GM19438 (cell line): ENCODE measurements at regions not wholly inside any gene's neighbourhood (a gene's known extent, or its start where the extent isn't known, plus 50 kb on each side); places are given as distances from the start of the nearest gene placed in this dataset.

Experiments used
- ATAC-seq: cut with Tn5 transposase; IDR thresholded peaks from one replicate; pipeline ENCODE4 v1.9.1; 2021; ENCODE audit warnings: low read depth; ENCODE audit not compliant: unreplicated experiment

- no peak for ATAC-seq
Observed at GRCh38 chr7:145016068-145016467, 180.2 kb upstream of the TPK1 start.

- ATAC-seq: no peak
Observed at GRCh38 chr7:145009876-145010275, 174.0 kb upstream of the TPK1 start.

- ATAC-seq: no peak
Observed at GRCh38 chr7:145005601-145006000, 169.7 kb upstream of the TPK1 start.

DNA sequence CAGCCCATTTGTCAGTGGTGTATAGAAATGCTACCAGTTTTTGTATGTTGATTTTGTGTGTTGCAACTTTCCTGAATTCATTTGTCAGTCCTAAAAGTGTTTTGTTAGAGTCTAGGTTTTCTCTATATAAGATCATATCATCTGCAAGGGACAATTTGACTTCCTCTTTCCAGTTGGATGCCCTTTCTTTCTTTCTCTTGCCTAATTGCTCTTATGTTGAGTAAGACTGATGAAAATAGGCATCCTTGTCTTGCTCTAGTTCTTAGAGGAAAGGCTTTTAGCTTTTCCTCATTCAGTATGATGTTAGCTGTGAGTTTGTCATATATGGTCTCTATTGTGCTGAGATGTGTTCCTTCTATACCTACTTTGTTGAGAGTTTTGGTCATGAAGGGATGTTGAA lies 161.7 kb upstream of the TPK1 start:
- ATAC-seq: no peak

GRCh38 chr7:144995495-144995894 lies 159.6 kb upstream of the TPK1 start:
- ATAC-seq: no peak

GRCh38 chr7:144991041-144991440 lies 155.2 kb upstream of the TPK1 start:
- ATAC-seq: no peak

GRCh38 chr7:144987686-144988085 lies 151.8 kb upstream of the TPK1 start:
- no peak for ATAC-seq

DNA sequence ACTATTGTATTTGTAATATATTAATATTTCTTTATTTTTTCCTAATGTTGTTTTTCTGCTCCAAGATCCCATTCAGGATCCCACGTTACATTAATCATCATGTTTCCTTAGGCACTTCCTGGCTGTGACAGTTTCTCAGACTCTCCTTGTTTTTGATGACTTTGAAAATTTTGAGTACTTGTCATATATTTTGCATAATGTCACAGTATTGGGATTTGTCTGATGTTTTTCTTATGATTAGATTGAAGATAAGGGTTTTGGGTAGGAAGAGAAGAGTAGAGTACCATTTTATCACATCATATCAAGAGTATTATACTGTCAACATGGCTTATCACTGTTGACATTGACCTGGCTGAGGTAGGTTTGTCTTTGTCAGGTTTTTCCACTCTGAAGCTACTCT lies 146.3 kb upstream of the TPK1 start:
- no peak for ATAC-seq

GRCh38 chr7:144975882-144976281 lies 140.0 kb upstream of the TPK1 start:
- ATAC-seq: no peak

DNA sequence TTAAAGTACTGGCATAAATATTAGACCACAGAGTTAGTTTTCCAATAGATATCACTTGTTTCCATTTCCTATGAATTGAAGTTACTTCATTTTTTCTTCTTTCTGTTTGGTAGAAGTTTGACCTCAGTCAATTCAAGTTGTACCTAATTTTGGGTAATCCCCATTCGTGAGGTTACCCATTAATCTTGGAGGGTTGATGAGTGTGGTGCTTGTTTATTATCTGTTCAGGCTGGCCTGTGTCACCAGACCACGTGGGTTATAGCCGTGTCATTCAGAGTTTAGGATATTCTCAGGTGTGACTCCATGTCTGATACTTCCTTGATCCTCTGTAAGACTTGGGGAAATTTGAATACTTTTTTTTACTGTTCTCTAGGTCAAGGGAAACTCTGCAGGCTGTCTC lies 133.9 kb upstream of the TPK1 start:
- ATAC-seq: no peak

DNA sequence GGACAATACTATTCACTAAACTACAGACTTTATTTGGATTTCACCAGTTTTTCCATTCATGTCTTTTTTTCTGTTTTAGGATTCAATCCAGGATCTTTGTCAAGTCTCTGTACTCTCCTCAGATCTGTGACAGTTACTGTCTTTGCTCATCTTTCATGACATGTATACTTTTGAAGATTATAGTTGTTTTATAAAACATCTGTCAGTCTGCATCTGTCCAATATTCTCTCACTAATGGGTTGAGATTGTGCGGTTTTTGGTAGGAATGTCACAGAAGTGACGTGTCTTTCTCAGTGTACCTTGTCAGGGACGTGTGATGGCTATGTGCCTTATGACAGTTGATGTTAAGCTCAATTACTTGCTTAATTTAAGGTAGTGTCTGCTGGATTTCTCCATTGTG lies 124.9 kb upstream of the TPK1 start:
- ATAC-seq: no peak

DNA sequence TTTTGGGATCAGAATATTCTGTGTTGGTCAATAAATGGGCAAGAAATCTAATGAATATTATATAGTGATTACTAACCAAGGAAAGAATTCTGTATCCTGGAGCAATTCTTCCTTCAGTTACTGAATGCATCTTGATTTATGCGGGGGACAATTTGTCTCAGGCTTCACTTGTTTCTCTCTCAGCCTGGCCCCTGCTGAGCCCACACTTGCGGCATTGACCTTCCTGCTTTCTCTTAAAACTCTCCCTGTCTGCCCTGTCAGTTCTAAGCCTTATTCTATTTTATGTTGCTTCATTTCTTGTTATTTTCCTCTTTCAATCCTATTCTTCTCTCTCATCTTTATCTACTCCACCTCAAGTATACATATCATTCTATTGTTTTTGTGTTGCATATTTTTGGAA lies 122.1 kb upstream of the TPK1 start:
- no peak for ATAC-seq

- ATAC-seq: no peak
Observed at GRCh38 chr7:144955422-144955821, 119.6 kb upstream of the TPK1 start.

DNA sequence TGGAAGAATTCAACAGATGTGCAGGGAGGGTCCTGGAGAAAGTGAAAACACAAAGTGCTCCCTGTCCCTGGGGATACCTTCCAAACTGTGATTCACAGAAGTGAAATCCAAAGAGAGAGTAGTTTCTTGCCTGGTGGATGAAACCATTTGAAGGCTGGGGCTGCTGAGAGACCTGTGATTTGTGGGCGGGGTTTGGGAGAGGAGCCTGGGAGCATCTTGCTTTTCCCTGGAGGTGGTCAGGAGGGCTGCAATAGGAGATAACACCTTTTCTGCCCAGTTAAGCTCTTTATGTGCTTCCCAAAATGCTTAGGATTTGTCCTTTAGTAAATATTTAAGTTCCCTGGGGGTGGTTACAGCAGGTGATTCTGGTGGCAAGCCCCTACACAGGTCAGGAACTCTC lies 105.3 kb upstream of the TPK1 start:
- ATAC-seq: no peak

GRCh38 chr7:144937199-144937598 lies 101.3 kb upstream of the TPK1 start:
- no peak for ATAC-seq

DNA sequence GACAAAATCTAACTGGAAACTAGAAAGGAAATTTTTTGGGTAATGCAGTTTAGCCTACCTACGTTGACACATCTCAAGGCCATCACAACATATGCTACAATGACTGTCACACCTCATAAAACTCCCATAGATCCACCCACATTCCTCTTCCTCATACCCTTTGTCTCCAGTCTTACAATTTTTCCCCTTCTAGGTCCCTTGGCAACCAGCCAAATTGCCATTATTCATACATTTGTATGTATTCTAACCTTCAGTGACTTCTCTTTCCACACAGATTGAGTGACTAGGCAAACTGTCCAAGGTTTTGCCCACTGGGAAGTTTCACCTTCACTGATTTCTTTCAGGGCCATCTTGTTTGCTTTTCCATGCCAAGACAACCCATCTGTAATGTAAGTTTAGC lies 100.5 kb upstream of the TPK1 start:
- no peak for ATAC-seq

DNA sequence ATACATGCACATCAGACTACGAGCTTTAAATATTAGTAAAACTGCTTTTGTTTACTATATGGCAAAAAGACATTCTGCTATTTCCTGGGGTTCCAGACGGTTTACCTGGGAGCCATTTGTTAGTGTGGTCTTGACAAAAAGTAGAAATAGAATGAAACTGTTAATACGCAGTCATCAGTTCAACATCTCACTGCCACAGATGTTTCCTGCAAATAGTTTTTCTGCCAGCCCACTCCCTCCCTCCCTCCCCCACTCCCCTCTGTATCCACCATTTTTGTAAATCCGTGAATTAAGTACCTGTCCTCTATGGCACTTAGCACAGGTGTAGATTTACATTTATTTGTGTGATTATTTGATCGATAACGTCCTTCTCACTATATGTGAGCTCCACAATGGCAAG lies 74.6 kb upstream of the TPK1 start:
- no peak for ATAC-seq

DNA sequence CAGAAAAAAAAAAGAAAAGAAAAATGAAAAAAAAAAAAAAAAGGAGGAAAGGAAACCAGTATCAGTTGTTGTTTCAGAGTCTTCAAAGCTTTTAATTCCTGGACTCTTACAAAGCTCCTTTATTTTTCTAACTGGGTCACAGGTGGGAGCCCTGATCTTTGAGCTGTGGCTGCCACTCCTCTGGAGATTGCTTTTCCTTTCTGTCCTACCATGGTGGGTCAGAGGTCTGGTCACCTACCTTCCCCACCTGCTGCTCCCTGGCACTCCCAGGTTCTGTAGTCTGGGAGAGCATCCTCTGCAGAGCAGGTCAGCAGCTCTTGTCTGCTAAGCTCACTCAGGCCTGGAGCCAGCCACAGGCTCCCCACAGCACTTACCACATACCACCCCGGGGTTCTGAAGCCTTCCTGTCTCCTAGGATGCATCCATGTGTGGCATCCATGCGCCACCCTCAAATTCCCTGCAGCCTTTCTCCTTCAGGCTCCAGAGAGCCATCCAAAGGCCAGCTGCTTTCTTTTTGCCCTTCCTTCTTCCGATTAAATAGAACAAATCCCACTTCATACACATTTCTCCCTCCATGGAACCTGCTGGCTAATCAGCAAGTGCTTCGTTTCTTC lies 73.2 kb upstream of the TPK1 start:
- ATAC-seq: no peak

DNA sequence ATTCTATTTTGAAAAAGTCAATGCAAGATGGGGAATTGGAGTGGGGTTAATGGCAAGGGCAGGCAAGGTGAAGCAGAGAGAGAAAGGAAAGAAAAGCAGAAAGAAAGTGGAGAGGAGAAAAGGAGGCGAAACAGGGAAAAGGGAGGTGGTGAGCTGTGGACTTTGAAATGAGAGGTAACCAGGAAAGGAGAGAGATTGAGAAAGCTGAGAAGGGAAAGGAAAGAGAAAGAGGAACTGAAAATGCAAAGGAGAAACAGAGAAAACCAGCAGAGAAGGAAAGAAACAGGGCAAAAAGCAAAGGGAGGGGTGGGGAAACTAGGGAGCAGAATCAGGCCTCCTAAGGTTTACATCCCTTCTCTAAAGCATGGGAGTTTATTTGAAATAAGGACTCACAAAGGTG lies 72.5 kb upstream of the TPK1 start:
- no peak for ATAC-seq

GRCh38 chr7:144907577-144907976 lies 71.7 kb upstream of the TPK1 start:
- ATAC-seq: peak; percentile 67

GRCh38 chr7:144903201-144903600 lies 67.3 kb upstream of the TPK1 start:
- no peak for ATAC-seq

DNA sequence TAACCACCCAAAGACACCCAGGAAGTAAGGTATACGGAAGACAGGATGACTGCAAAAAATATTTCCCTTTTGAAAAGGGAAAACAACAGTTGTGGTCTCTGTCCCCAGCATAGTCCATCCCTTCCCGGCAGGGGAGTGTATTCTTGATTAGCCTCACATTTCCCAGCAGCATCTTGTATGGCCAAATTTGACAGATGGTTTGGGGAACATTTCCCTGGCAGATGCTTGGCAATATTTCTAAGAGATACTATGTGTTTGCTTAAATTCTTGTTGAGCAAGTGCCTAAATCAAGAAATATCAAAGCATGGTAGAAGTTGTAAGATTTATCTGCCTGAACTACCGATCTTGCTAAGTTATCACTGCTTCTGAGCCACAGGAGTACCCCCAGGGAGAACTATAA lies 56.9 kb upstream of the TPK1 start:
- ATAC-seq: no peak
